ENCODE measurements at regions not wholly inside any gene's neighbourhood (a gene's known extent, or its start where the extent isn't known, plus 50 kb on each side); places are given as distances from the start of the nearest gene placed in this dataset.

DNA sequence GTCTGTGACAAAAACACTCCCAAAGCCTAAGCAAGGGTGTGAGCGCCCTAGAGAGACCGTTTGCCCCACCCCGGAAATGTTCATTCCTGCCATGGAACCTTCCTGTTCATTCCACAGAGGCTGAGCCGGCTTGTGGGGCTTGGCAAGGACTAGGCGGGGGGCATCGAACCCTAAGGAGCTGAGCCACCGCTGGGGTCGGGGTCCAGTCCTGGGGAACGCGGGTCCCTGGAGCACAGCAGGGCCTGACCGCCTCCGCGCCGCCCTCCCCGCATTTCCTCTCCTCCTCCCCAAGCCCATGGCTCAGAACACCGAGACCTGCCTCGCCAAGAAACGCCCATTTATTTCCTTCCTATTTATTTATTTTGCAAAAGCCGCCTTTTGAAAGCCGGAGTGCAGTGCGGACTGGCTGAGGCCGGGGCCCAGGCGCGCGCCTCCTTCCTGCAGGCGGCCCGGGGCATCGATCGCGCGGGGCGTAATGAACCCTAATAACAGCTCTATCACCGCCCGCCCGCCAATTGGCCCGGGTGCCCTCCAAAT lies 228.9 kb upstream of the IRX4 start:
- TF ChIP-seq CTCF (IDR thresholded peaks at IDR 0.05; ENCODE audit: low read depth, low read length, poor library complexity, severe bottlenecking) (no peak), EZH2phosphoT487 (IDR thresholded peaks at IDR 0.05; ENCODE audit: borderline replicate concordance, low read length) (no peak)

All from DOHH2 (cell line).